ENCODE measurements at regions not wholly inside any gene's neighbourhood (a gene's known extent, or its start where the extent isn't known, plus 50 kb on each side); places are given as distances from the start of the nearest gene placed in this dataset.
A peak's percentile ranks its signal among the peaks of the same experiment; 100 is the strongest.

GRCh38 chr1:55836086-55836485 is 620.9 kb upstream of the USP24 start:
- in situ Hi-C loops (cut with HindIII; ENCODE audit: low pct_ligation_motif_present, low sequenced_read_pairs), result no loop called here
- Histone ChIP-seq H3K27me3 (replicated peaks) (no peaks in the 10 kb centered on the region), H3K36me3 (replicated peaks) (no peaks in the 10 kb centered on the region), H3K4me3 (ENCODE audit: low read depth, low read length) (no peak overlapping the region), H3K27ac (no peak overlapping the region)
- no peak for TF ChIP-seq CTCF (IDR thresholded peaks at IDR 0.05; ENCODE audit: low read depth, low read length, missing control alignments)
- no peak for DNase-seq

- Histone ChIP-seq H3K27ac (no peak overlapping the region), H3K36me3 (replicated peaks) (no peaks in the 10 kb centered on the region), H3K27me3 (replicated peaks) (no peaks in the 10 kb centered on the region), H3K4me3 (ENCODE audit: low read depth, low read length) (no peak overlapping the region)
- in situ Hi-C loops (cut with HindIII; ENCODE audit: low pct_ligation_motif_present, low sequenced_read_pairs), result no loop called here
- TF ChIP-seq CTCF (IDR thresholded peaks at IDR 0.05; ENCODE audit: low read depth, low read length, missing control alignments), result no peak
- no peak for DNase-seq
Measured at GRCh38 chr1:55833529-55834091, 618.4 kb upstream of the USP24 start.

GRCh38 chr1:55831759-55832158 is 616.6 kb upstream of the USP24 start:
- Histone ChIP-seq H3K27me3 (replicated peaks) (no peaks in the 10 kb centered on the region), H3K27ac (no peak overlapping the region), H3K36me3 (replicated peaks) (no peaks in the 10 kb centered on the region), H3K4me3 (ENCODE audit: low read depth, low read length) (no peak overlapping the region)
- TF ChIP-seq CTCF (IDR thresholded peaks at IDR 0.05; ENCODE audit: low read depth, low read length, missing control alignments), result no peak
- DNase-seq, result no peak
- in situ Hi-C loops (cut with HindIII; ENCODE audit: low pct_ligation_motif_present, low sequenced_read_pairs), result no loop called here

GRCh38 chr1:55828044-55828443 is 612.9 kb upstream of the USP24 start:
- TF ChIP-seq CTCF (IDR thresholded peaks at IDR 0.05; ENCODE audit: low read depth, low read length, missing control alignments), result no peak
- H3K36me3 ChIP-seq (replicated peaks), result no peaks in the 10 kb centered on the region
- DNase-seq, result no peak
- H3K4me3 ChIP-seq (ENCODE audit: low read depth, low read length), result no peak overlapping the region
- no peaks in the 10 kb centered on the region for H3K27me3 ChIP-seq (replicated peaks)
- H3K27ac ChIP-seq, result no peak overlapping the region
- in situ Hi-C loops (cut with HindIII; ENCODE audit: low pct_ligation_motif_present, low sequenced_read_pairs), result no loop called here

GRCh38 chr1:55827350-55827749 is 612.2 kb upstream of the USP24 start:
- in situ Hi-C loops (cut with HindIII; ENCODE audit: low pct_ligation_motif_present, low sequenced_read_pairs), result no loop called here
- Histone ChIP-seq H3K4me3 (ENCODE audit: low read depth, low read length) (no peak overlapping the region), H3K36me3 (replicated peaks) (no peaks in the 10 kb centered on the region), H3K27me3 (replicated peaks) (no peaks in the 10 kb centered on the region), H3K27ac (no peak overlapping the region)
- peak; percentile 95 for DNase-seq
- TF ChIP-seq CTCF (IDR thresholded peaks at IDR 0.05; ENCODE audit: low read depth, low read length, missing control alignments), result no peak

GRCh38 chr1:55826381-55827080 is 611.4 kb upstream of the USP24 start:
- in situ Hi-C loops (cut with HindIII; ENCODE audit: low pct_ligation_motif_present, low sequenced_read_pairs), result no loop called here
- H3K27ac ChIP-seq, result no peak overlapping the region
- no peak for TF ChIP-seq CTCF (IDR thresholded peaks at IDR 0.05; ENCODE audit: low read depth, low read length, missing control alignments)
- DNase-seq, result no peak
- H3K36me3 ChIP-seq (replicated peaks), result no peaks in the 10 kb centered on the region
- H3K4me3 ChIP-seq (ENCODE audit: low read depth, low read length), result no peak overlapping the region
- no peaks in the 10 kb centered on the region for H3K27me3 ChIP-seq (replicated peaks)
